Osteoblast (primary cell): ENCODE measurements at regions not wholly inside any gene's neighbourhood (a gene's known extent, or its start where the extent isn't known, plus 50 kb on each side); places are given as distances from the start of the nearest gene placed in this dataset.

Experiments
- DNase-seq: peaks from one replicate; pipeline ENCODE4 v3.0.0; 2011; ENCODE audit warnings: low spot score, mixed read lengths; ENCODE audit not compliant: insufficient read length; ENCODE audit errors: missing footprints
- H2AFZ ChIP-seq: 2 replicates; pipeline ENCODE4 v1.6.0; 2011; ENCODE audit warnings: mild to moderate bottlenecking, low read length
- H3K27ac ChIP-seq: 2 replicates; pipeline ENCODE4 v1.5.1; 2011; ENCODE audit warnings: mild to moderate bottlenecking, low read depth, low read length, moderate library complexity
- H3K27me3 ChIP-seq: 2 replicates; pipeline ENCODE4 v1.6.0; 2012; ENCODE audit warnings: mild to moderate bottlenecking, control low read depth, inconsistent platforms, low read length, moderate library complexity; ENCODE audit not compliant: insufficient read depth
- H3K36me3 ChIP-seq: 2 replicates; pipeline ENCODE4 v1.5.1; 2011; ENCODE audit warnings: mild to moderate bottlenecking, low read length, control low read depth, moderate library complexity; ENCODE audit not compliant: insufficient read depth
- H3K4me1 ChIP-seq: 2 replicates; pipeline ENCODE4 v1.5.1; 2011; ENCODE audit warnings: mild to moderate bottlenecking, low read length, control low read depth, moderate library complexity; ENCODE audit not compliant: insufficient read depth
- H3K4me2 ChIP-seq: 2 replicates; pipeline ENCODE4 v1.6.0; 2011; ENCODE audit warnings: mild to moderate bottlenecking, low read length; ENCODE audit not compliant: insufficient read depth
- H3K4me3 ChIP-seq: fragments of 200-600 bp; sonication (generic); 3 replicates; pipeline ENCODE4 v1.5.1; 2012; ENCODE audit warnings: mild to moderate bottlenecking, low read length, inconsistent platforms; ENCODE audit not compliant: insufficient read depth
- H3K79me2 ChIP-seq: 2 replicates; pipeline ENCODE4 v1.6.0; 2012; ENCODE audit warnings: mild to moderate bottlenecking, low read length, control low read depth, inconsistent platforms; ENCODE audit not compliant: insufficient read depth
- H3K9me3 ChIP-seq: 2 replicates; pipeline ENCODE4 v1.5.1; 2011; ENCODE audit warnings: low read depth, low read length, control low read depth
- H4K20me1 ChIP-seq: 2 replicates; pipeline ENCODE4 v1.6.0; 2012; ENCODE audit warnings: mild to moderate bottlenecking, low read length, control low read depth; ENCODE audit not compliant: insufficient read depth
- CTCF ChIP-seq: IDR thresholded peaks from 2 replicates; pipeline ENCODE4 v1.5.1; 2011; ENCODE audit warnings: mild to moderate bottlenecking, low read depth, low read length, moderate library complexity; ENCODE audit errors: extremely low read depth

GRCh38 chr6:80543598-80544222 lies 437.2 kb downstream of the BCKDHB start:
- peak; percentile 35 for TF ChIP-seq CTCF
- H2AFZ ChIP-seq, result peak overlapping the region; percentile 25
- peak overlapping the region; percentile 35 for H3K4me2 ChIP-seq
- H3K4me1 ChIP-seq, result peaks cover 70% of the 10 kb centered on the region
- H4K20me1 ChIP-seq, result no peaks in the 10 kb centered on the region
- H3K27me3 ChIP-seq, result no peaks in the 10 kb centered on the region
- DNase-seq, result peak; percentile 41
- no peaks in the 10 kb centered on the region for H3K9me3 ChIP-seq
- no peaks in the 10 kb centered on the region for H3K79me2 ChIP-seq
- H3K36me3 ChIP-seq, result no peaks in the 10 kb centered on the region
- no peak overlapping the region for H3K4me3 ChIP-seq
- H3K27ac ChIP-seq, result peak overlapping the region; percentile 69

- H2AFZ ChIP-seq, result peak overlapping the region; percentile 25
- TF ChIP-seq CTCF, result no peak
- H3K4me3 ChIP-seq, result no peak overlapping the region
- H4K20me1 ChIP-seq, result no peaks in the 10 kb centered on the region
- peaks cover 64% of the 10 kb centered on the region for H3K4me1 ChIP-seq
- DNase-seq, result no peak
- no peaks in the 10 kb centered on the region for H3K79me2 ChIP-seq
- H3K9me3 ChIP-seq, result no peaks in the 10 kb centered on the region
- H3K27me3 ChIP-seq, result no peaks in the 10 kb centered on the region
- peak overlapping the region; percentile 69 for H3K27ac ChIP-seq
- H3K4me2 ChIP-seq, result no peak overlapping the region
- H3K36me3 ChIP-seq, result no peaks in the 10 kb centered on the region
These were observed 436.7 kb downstream of the BCKDHB start for GRCh38 chr6:80543151-80543550.

- Histone ChIP-seq H3K36me3 (no peaks in the 10 kb centered on the region), H3K4me2 (no peak overlapping the region), H3K79me2 (no peaks in the 10 kb centered on the region), H3K27me3 (no peaks in the 10 kb centered on the region), H3K9me3 (no peaks in the 10 kb centered on the region), H3K4me1 (peaks cover 58% of the 10 kb centered on the region), H3K27ac (peak overlapping the region; percentile 74), H3K4me3 (no peak overlapping the region), H2AFZ (no peak overlapping the region), H4K20me1 (no peaks in the 10 kb centered on the region)
- no peak for TF ChIP-seq CTCF
- no peak for DNase-seq
These were observed 435.4 kb downstream of the BCKDHB start for GRCh38 chr6:80541886-80542285.

- peak; percentile 68 for DNase-seq
- Histone ChIP-seq H3K4me2 (peak overlapping the region; percentile 50), H2AFZ (no peak overlapping the region)
These were observed 434.7 kb downstream of the BCKDHB start for GRCh38 chr6:80541181-80541580.

More at GRCh38 chr6:80541181-80541580, 434.7 kb downstream of the BCKDHB start:
- no peaks in the 10 kb centered on the region for H3K36me3 ChIP-seq
- no peaks in the 10 kb centered on the region for H4K20me1 ChIP-seq
- H3K79me2 ChIP-seq, result no peaks in the 10 kb centered on the region
- H3K4me1 ChIP-seq, result peaks cover 55% of the 10 kb centered on the region
- H3K27ac ChIP-seq, result peak overlapping the region; percentile 74
- H3K4me3 ChIP-seq, result no peak overlapping the region
- TF ChIP-seq CTCF, result no peak
- H3K27me3 ChIP-seq, result no peaks in the 10 kb centered on the region
- no peaks in the 10 kb centered on the region for H3K9me3 ChIP-seq
